PC-3 (cell line): ENCODE measurements at regions not wholly inside any gene's neighbourhood (a gene's known extent, or its start where the extent isn't known, plus 50 kb on each side); places are given as distances from the start of the nearest gene placed in this dataset.

ENCODE experiments used
- ATAC-seq: fragments of 200-7000 bp; cut with Tn5 transposase; 2 replicates; pipeline ENCODE4 v1.9.1; 2020; ENCODE audit warnings: mild to moderate bottlenecking, moderate library complexity
- BruUV-seq: library from RNA; stranded (reverse); fragments of 400-500 nt; replicated peaks from 2 replicates; lab custom pipeline; 2021; lab: Mats Ljungman, UMichigan
- CTCF ChIA-PET: fragments of 300-600 bp; sonication (Branson Sonifier 250); formaldehyde crosslinking; loops from one replicate; lab custom pipeline; 2022; ENCODE audit warnings: antibody characterized with exemption; lab: Charles Lee
- POLR2A ChIA-PET: fragments of 300-600 bp; sonication (Branson Sonifier 250); formaldehyde crosslinking; loops from one replicate; lab custom pipeline; 2022; ENCODE audit warnings: antibody characterized with exemption; ENCODE audit not compliant: unreplicated experiment; lab: Charles Lee
- DNase-seq: peaks from one replicate; pipeline ENCODE4 v3.0.0-alpha.2; 2015
- H2AFZ ChIP-seq: fragments of 300-600 bp; sonication (generic); 2 replicates; pipeline ENCODE4 v1.6.0; 2016; ENCODE audit warnings: antibody characterized with exemption, low read length
- H3F3A ChIP-seq: fragments of 300-600 bp; sonication (generic); one replicate; pipeline ENCODE4 v1.6.0; 2017; ENCODE audit warnings: antibody characterized with exemption, low read length, control low read depth, mild to moderate bottlenecking; ENCODE audit not compliant: unreplicated experiment
- H3K27ac ChIP-seq: fragments of 300-600 bp; sonication (generic); 2 replicates; pipeline ENCODE4 v1.5.1; 2016; ENCODE audit warnings: mild to moderate bottlenecking, low read length
- H3K27me3 ChIP-seq: fragments of 300-600 bp; sonication (generic); 2 replicates; pipeline ENCODE4 v1.6.1; 2016; ENCODE audit warnings: low read length, mixed read lengths
- H3K36me3 ChIP-seq: fragments of 300-600 bp; sonication (generic); 2 replicates; pipeline ENCODE4 v1.6.1; 2016; ENCODE audit warnings: low read depth, mixed run types, low read length, mixed read lengths
- H3K4me1 ChIP-seq: fragments of 300-600 bp; sonication (generic); 2 replicates; pipeline ENCODE4 v1.5.1; 2016; ENCODE audit warnings: low read length; ENCODE audit not compliant: insufficient read depth
- H3K4me2 ChIP-seq: fragments of 300-600 bp; sonication (generic); 2 replicates; pipeline ENCODE4 v1.6.0; 2016; ENCODE audit warnings: low read length
- H3K4me3 ChIP-seq: fragments of 300-600 bp; sonication (generic); 2 replicates; pipeline ENCODE4 v1.5.1; 2016; ENCODE audit warnings: mild to moderate bottlenecking, low read length, mixed read lengths
- H3K79me2 ChIP-seq: fragments of 300-600 bp; sonication (generic); 2 replicates; pipeline ENCODE4 v1.6.1; 2017; ENCODE audit warnings: low read length, mixed read lengths
- H3K9ac ChIP-seq: fragments of 300-600 bp; sonication (generic); 2 replicates; pipeline ENCODE4 v1.6.0; 2016; ENCODE audit warnings: mild to moderate bottlenecking, low read length
- H3K9me2 ChIP-seq: fragments of 300-600 bp; sonication (generic); replicated peaks from 2 replicates; pipeline ENCODE4 v1.6.1; 2016; ENCODE audit warnings: mixed run types, low read length, mixed read lengths
- H3K9me3 ChIP-seq: fragments of 300-600 bp; sonication (generic); 2 replicates; pipeline ENCODE4 v1.6.1; 2016; ENCODE audit warnings: low read length, mixed read lengths
- H4K20me1 ChIP-seq: fragments of 300-600 bp; sonication (generic); 2 replicates; pipeline ENCODE4 v1.6.1; 2016; ENCODE audit warnings: low read length, mixed read lengths
- EZH2 ChIP-seq: fragments of 300-600 bp; sonication (generic); IDR thresholded peaks from one replicate; pipeline ENCODE4 v1.6.1; 2017; ENCODE audit warnings: antibody characterized with exemption, mild to moderate bottlenecking, low read length; ENCODE audit not compliant: unreplicated experiment
- EZH2phosphoT487 ChIP-seq: fragments of 300-600 bp; sonication (generic); IDR thresholded peaks from 2 replicates; pipeline ENCODE4 v1.6.1; 2018; ENCODE audit warnings: mild to moderate bottlenecking, antibody characterized with exemption, low read length, borderline replicate concordance
- intact Hi-C: fragments of 100-400 bp; cut with micrococcal nuclease; formaldehyde crosslinking; loops from 2 replicates; pipeline ENCODE4 v1.9.0; 2023
- TF ChIP-seq, protein P1 (sequence below): fragments of 300-600 bp; sonication (generic); conservative IDR thresholded peaks from 2 replicates; pipeline ENCODE4 v1.5.1; 2017; ENCODE audit warnings: antibody characterized with exemption, low read depth, mild to moderate bottlenecking, low read length

DNA sequence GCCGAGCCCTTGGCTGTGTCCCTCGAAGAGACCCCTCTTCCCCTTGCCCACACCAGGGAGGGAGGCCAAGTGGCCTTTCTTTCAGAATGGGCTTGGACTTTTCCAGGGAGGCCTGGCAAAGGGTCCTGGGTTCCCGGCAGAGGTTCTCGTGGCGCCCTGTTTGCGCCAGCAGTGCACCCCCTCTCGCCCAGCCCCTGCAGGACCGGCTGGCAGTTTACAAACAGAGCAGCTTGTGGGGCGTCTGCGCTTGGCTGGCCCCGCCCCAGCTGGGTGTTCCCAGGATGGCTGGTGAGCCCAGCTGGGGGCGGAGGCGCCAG is 137.8 kb upstream of the CIBAR2 start:
- no TSS peak for BruUV-seq
- no peak overlapping the region for H3K27ac ChIP-seq
- no peak overlapping the region for H3K4me2 ChIP-seq
- no peaks in the 10 kb centered on the region for H4K20me1 ChIP-seq
- intact Hi-C loops = no loop called here
- no peak overlapping the region for H3K4me3 ChIP-seq
- no peaks in the 10 kb centered on the region; the same call in 1 of the 2 replicates for H3K36me3 ChIP-seq
- H3K9me2 ChIP-seq = no peaks in the 10 kb centered on the region
- POLR2A ChIA-PET = no interaction called here
- ATAC-seq (no peak), DNase-seq (no peak)
- H2AFZ ChIP-seq = no peak overlapping the region
- no peaks in the 10 kb centered on the region for H3F3A ChIP-seq
- TF ChIP-seq EZH2 = no peak
- H3K79me2 ChIP-seq = no peaks in the 10 kb centered on the region
- no peaks in the 10 kb centered on the region for H3K4me1 ChIP-seq
- H3K9me3 ChIP-seq = no peaks in the 10 kb centered on the region
- no peak overlapping the region for H3K9ac ChIP-seq
- no peaks in the 10 kb centered on the region for H3K27me3 ChIP-seq
- CTCF ChIA-PET = no interaction called here

GRCh38 chr16:85250609-85251223 is 138.4 kb upstream of the CIBAR2 start:
- Histone ChIP-seq H3K9me3 (no peaks in the 10 kb centered on the region), H3K4me3 (no peak overlapping the region), H3K4me2 (no peak overlapping the region), H3K79me2 (no peaks in the 10 kb centered on the region), H3K4me1 (no peaks in the 10 kb centered on the region), H3K27me3 (no peaks in the 10 kb centered on the region), H4K20me1 (no peaks in the 10 kb centered on the region), H3K27ac (no peak overlapping the region), H3K9ac (no peak overlapping the region), H3K9me2 (no peaks in the 10 kb centered on the region), H3F3A (no peaks in the 10 kb centered on the region), H2AFZ (no peak overlapping the region), H3K36me3 (no peaks in the 10 kb centered on the region; the same call in 1 of the 2 replicates)
- TF ChIP-seq EZH2phosphoT487 = no peak
- no peak for DNase-seq
- CTCF ChIA-PET = no interaction called here
- no peak for ATAC-seq
- no TSS peak for BruUV-seq
- intact Hi-C loops = no loop called here
- POLR2A ChIA-PET = no interaction called here

DNA sequence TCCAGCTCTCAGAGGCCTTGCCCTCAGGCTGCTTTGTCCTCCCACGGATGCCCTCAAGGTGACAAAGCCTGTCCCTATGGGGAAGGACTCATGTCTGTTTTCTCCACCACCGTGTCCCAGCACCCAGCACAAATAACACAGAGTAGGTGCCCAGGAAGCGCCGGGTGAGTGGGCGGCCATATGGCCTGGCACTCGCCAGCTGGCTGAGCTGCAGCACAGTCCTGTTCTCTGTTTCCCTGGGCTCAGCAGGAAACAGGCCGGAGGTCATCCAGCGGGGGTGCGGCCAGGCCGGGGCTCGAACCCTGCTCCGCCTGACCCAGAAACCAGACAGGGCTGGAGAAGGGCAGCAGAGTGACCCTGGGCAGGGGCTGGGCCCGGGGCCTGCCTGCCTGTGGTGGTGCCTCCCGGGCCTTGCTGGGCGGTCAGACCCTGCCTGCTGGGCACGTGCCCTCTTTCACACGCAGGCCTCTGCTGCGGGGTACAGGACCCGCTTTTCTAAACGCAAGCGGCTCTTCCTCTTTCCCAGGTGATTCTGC is 139.0 kb upstream of the CIBAR2 start:
- POLR2A ChIA-PET = interaction anchor here (0.6 kb wide), 1 partner anchor 924 kb away, joined by 3 read pairs; no protein-coding TSS in a partner anchor
- H3K9me3 ChIP-seq = no peaks in the 10 kb centered on the region
- no peaks in the 10 kb centered on the region for H3K27me3 ChIP-seq
- H4K20me1 ChIP-seq = no peaks in the 10 kb centered on the region
- no TSS peak for BruUV-seq
- intact Hi-C loops = no loop called here
- no peak overlapping the region for H2AFZ ChIP-seq
- no peaks in the 10 kb centered on the region for H3K79me2 ChIP-seq
- H3K4me3 ChIP-seq = no peak overlapping the region
- TF ChIP-seq EZH2phosphoT487 = no peak
- no peak for TF ChIP-seq EZH2
- TF ChIP-seq, protein P1, sequence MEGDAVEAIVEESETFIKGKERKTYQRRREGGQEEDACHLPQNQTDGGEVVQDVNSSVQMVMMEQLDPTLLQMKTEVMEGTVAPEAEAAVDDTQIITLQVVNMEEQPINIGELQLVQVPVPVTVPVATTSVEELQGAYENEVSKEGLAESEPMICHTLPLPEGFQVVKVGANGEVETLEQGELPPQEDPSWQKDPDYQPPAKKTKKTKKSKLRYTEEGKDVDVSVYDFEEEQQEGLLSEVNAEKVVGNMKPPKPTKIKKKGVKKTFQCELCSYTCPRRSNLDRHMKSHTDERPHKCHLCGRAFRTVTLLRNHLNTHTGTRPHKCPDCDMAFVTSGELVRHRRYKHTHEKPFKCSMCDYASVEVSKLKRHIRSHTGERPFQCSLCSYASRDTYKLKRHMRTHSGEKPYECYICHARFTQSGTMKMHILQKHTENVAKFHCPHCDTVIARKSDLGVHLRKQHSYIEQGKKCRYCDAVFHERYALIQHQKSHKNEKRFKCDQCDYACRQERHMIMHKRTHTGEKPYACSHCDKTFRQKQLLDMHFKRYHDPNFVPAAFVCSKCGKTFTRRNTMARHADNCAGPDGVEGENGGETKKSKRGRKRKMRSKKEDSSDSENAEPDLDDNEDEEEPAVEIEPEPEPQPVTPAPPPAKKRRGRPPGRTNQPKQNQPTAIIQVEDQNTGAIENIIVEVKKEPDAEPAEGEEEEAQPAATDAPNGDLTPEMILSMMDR = no peak
- no peak for ATAC-seq
- no peaks in the 10 kb centered on the region for H3K4me1 ChIP-seq
- H3K27ac ChIP-seq = no peak overlapping the region
- H3K4me2 ChIP-seq = no peak overlapping the region
- H3K9ac ChIP-seq = no peak overlapping the region
- no peaks in the 10 kb centered on the region for H3F3A ChIP-seq
- H3K9me2 ChIP-seq = no peaks in the 10 kb centered on the region
- CTCF ChIA-PET = no interaction called here
- DNase-seq = no peak
- H3K36me3 ChIP-seq = no peaks in the 10 kb centered on the region; the same call in 1 of the 2 replicates
